ENCODE measurements at regions not wholly inside any gene's neighbourhood (a gene's known extent, or its start where the extent isn't known, plus 50 kb on each side); places are given as distances from the start of the nearest gene placed in this dataset.

DNA sequence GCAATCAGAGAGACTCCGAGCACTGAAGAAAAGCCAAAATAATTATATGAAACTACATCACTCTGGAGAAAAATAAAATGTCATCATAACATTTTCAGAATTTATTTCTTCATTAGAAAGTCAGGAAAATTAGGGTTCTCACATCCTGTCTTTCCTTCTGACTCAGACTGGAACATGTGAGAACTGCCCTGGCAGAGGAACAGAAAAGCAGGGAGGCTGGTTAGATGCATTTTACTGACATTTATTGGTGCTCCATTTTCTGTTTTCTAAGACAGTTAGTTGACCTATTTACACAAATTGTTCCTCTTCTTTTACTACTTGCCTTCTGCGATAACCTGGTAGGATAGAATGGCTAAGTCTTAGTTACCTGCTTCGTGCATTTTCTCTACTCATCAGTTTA is 58.6 kb upstream of the ANK3 start:
- no peak for DNase-seq (ENCODE audit: low spot score)
- TF ChIP-seq, protein P1, sequence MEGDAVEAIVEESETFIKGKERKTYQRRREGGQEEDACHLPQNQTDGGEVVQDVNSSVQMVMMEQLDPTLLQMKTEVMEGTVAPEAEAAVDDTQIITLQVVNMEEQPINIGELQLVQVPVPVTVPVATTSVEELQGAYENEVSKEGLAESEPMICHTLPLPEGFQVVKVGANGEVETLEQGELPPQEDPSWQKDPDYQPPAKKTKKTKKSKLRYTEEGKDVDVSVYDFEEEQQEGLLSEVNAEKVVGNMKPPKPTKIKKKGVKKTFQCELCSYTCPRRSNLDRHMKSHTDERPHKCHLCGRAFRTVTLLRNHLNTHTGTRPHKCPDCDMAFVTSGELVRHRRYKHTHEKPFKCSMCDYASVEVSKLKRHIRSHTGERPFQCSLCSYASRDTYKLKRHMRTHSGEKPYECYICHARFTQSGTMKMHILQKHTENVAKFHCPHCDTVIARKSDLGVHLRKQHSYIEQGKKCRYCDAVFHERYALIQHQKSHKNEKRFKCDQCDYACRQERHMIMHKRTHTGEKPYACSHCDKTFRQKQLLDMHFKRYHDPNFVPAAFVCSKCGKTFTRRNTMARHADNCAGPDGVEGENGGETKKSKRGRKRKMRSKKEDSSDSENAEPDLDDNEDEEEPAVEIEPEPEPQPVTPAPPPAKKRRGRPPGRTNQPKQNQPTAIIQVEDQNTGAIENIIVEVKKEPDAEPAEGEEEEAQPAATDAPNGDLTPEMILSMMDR (IDR thresholded peaks at IDR 0.05), result no peak
- no peak for ATAC-seq (ENCODE audit: low FRiP score)

DNA sequence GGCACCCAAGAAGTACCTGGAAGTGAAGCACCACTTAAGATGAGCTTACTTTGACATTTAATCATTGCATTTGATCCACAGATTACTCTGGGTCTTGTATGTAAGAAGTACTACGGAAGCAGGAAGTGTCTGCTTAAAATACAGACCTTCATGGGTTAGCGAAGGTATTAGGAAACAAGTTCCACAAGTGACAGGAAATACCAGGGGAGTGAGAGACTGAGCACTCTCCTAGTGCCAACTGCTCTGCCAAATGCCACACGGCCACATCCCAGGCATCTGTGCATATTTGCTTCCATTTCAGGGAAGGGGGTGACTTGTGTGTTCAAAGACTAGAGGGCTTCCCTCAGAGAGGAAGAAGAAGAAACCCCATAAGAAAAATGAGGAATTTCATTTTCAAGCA is 57.2 kb upstream of the ANK3 start:
- ATAC-seq (ENCODE audit: low FRiP score) (no peak), DNase-seq (ENCODE audit: low spot score) (no peak)
- TF ChIP-seq, protein P1 (IDR thresholded peaks at IDR 0.05), result no peak

DNA sequence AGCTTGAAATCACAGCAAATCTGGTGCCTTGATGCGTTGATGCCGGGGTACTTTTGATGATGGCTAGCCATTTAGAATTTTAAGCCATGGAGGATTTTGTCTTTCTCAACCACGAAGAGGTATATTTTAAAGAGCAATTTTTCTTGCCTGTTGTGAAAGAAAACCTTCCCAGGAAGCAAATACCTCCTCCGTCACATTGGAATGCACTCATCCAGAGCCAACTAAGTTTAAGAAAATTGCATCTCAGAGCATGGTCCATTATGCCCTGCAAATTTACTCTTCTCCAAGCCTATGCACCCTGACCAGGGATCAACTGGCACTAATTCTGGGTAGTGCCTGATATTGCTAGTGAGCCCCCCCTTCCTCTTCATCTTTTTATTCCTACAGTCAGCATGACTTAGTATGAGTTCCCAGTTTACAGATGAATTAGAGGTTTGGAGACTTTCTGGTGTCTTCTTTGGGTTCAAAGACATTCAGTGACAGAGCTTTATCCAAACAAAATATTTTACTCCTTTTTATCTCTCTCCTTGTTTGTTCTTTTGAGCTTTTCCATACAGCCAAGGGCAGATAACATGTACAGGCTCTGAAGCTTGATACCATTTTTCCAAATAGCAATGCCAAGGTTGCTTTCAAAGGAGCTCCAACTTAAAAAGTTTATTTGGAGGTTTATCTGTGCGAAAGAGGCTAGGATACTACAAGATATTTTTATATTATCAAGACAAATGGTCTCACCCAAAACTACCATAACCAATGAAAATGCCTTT is 56.6 kb upstream of the ANK3 start:
- TF ChIP-seq, protein P1 (IDR thresholded peaks at IDR 0.05), result no peak
- DNase-seq (ENCODE audit: low spot score) (no peak), ATAC-seq (ENCODE audit: low FRiP score) (no peak)

DNA sequence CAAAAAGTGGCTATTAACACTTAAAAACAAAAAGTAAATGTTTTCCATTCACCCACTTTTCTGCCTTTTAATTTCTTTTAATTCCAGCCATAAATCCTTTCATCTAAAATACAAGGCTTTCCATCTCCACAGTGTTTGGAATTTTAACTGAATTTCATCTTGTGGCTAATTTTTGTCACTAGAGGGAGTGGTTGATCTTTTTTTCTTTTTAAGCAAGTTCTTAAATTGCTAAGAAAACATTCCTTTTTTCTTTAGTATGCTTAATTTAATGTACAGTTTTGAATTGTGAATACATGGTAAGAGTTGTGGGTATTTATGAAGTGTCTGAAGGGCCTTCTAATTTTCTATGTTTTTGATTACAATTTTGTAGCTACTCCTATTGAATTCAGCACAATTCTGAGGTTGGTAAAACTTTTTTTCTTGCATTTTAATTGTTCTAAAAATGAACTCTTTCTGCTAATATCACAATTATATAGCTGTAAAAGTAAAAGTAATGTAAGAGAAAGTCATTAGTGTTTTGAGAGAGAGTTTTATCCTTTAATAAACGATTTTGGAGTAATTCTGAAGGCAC is 54.9 kb upstream of the ANK3 start:
- TF ChIP-seq, protein P1 (IDR thresholded peaks at IDR 0.05), result no peak
- ATAC-seq (ENCODE audit: low FRiP score), result no peak
- DNase-seq (ENCODE audit: low spot score), result no peak

DNA sequence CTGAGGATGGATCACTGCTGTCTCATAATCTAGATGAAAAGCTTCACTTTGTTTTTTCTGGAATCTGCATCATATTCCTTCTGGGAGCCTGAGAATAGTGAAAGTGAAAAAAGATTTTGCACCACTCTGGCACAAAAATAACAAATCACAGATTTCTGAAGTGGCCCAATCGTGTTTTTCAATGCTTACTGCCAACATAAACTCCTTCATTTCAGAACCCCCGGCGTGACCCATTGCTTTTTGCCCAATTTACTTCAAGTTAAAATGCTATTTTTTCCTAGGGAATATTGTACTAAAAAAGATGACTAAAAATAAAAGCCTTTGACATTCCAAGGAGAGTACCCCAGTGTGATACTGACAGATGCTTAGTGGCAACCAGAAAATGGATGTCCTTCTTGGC is 53.7 kb upstream of the ANK3 start:
- TF ChIP-seq, protein P1 (IDR thresholded peaks at IDR 0.05), result no peak
- DNase-seq (ENCODE audit: low spot score), result no peak
- no peak for ATAC-seq (ENCODE audit: low FRiP score)

DNA sequence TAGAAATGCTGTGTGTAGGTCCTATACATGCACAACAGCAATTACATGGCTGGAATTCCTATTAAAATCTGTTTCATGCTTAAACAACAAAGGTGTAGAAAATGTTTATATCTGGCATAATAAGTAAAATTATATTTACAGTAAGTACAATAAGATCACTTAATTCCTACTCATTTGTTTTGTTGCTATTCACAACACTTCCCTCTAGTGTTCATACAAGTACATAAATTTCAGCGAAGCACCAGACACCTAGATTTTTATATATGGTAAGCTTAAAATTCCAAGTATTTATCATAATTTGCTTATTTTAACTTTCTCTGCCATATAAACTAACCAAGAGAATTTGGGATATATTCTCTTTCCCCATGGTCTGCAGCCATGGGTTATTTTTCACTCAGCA is 51.8 kb upstream of the ANK3 start:
- TF ChIP-seq, protein P1 (IDR thresholded peaks at IDR 0.05), result no peak
- DNase-seq (ENCODE audit: low spot score), result no peak
- ATAC-seq (ENCODE audit: low FRiP score), result no peak

DNA sequence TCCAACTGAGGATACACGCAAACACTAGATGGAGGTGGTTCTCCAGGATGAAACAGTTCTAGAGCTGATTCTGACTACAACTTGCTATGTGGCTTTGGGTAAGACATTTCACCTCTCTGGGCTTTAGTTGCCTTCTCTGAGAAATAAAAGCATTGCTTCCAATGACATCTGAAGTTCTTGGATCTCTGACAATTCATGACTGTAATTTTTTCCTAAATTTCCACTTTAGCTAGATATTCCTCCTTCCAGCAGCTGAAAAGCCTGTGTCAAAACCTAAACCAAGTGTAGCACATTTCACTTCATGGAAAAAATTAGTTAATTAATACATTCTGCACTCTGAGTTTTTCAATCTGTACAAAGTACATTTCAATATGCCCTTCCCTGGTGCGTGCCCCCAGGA is 50.0 kb upstream of the ANK3 start:
- no peak for ATAC-seq (ENCODE audit: low FRiP score)
- no peak for DNase-seq (ENCODE audit: low spot score)
- TF ChIP-seq, protein P1 (IDR thresholded peaks at IDR 0.05), result no peak

All from omental fat pad (tissue), 3 donors.